Dendritic cell treated with granulocyte-macrophage colony-stimulating factor and Interleukin-4, amounts not matched to agents 40 ng/mL and 50 ng/mL, for 4 days (primary cell): ENCODE measurements at regions not wholly inside any gene's neighbourhood (a gene's known extent, or its start where the extent isn't known, plus 50 kb on each side); places are given as distances from the start of the nearest gene placed in this dataset.

Source experiments
- H3K27ac Mint-ChIP-seq: one replicate; pipeline ENCODE4 v1.8.0; 2022; ENCODE audit warnings: mild to moderate bottlenecking, mixed read lengths
- H3K27me3 Mint-ChIP-seq: one replicate; pipeline ENCODE4 v1.8.0; 2022; ENCODE audit warnings: mild to moderate bottlenecking, mixed read lengths
- H3K36me3 Mint-ChIP-seq: one replicate; pipeline ENCODE4 v1.8.0; 2022; ENCODE audit warnings: low read depth, mixed read lengths
- H3K4me1 Mint-ChIP-seq: one replicate; pipeline ENCODE4 v1.8.0; 2022; ENCODE audit warnings: low read depth, mixed read lengths
- H3K4me3 Mint-ChIP-seq: one replicate; pipeline ENCODE4 v1.8.0; 2022; ENCODE audit warnings: mild to moderate bottlenecking, moderate library complexity, mixed read lengths
- H3K9me3 Mint-ChIP-seq: one replicate; pipeline ENCODE4 v1.8.0; 2022; ENCODE audit warnings: mixed read lengths
- intact Hi-C: fragments of 100-400 bp; cut with micrococcal nuclease; formaldehyde crosslinking; loops from one replicate; pipeline ENCODE4 v1.15.0; 2022

DNA sequence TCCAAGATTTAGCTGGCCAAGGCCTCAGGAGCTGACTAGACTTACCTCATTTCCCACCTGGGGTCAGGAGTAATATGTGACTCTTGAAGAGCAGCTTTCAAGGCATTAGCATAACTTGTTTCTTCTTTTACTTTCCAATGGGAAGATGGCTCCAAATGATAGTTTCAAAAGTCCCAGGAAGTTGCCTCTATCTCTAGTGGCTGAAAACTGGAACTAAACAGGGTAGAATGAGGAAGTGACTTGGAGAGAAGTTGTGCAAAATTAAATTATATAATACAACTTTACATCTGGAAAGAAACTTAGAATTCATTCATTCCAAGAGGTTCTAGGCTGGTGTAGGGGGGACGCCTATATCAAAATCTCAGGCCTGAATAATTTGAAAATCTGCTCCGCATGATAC, 250.1 kb upstream of the FMN2 start:
- H3K9me3 Mint-ChIP-seq, result peaks cover 9% of the 10 kb centered on the region
- H3K4me1 Mint-ChIP-seq, result peaks cover 25% of the 10 kb centered on the region
- no peaks in the 10 kb centered on the region for H3K27me3 Mint-ChIP-seq
- no peak overlapping the region for H3K4me3 Mint-ChIP-seq
- H3K36me3 Mint-ChIP-seq, result no peaks in the 10 kb centered on the region
- intact Hi-C loops, result no loop called here
- H3K27ac Mint-ChIP-seq, result no peak overlapping the region

DNA sequence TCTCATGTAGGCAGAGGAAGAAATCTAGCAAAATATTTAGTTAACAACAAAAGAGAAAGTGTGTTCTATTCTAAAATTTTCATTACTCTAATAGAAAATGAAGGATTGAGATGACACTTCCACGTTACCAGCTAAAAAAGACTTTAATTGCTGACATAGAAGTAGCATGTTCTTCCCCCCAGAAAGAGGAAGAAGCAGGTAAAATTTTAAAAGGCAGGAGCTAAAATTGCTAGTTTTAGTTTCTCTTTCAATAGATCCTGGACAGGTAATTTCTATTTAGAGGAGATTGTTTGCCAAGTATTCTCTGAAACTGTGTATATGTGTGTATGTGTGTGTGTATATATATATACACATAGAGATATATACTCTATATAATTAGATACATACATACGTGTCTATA, 248.1 kb upstream of the FMN2 start:
- H3K9me3 Mint-ChIP-seq, result peaks cover 9% of the 10 kb centered on the region
- H3K4me1 Mint-ChIP-seq, result peaks cover 25% of the 10 kb centered on the region
- no peak overlapping the region for H3K27ac Mint-ChIP-seq
- no peak overlapping the region for H3K4me3 Mint-ChIP-seq
- intact Hi-C loops, result no loop called here
- no peaks in the 10 kb centered on the region for H3K36me3 Mint-ChIP-seq
- H3K27me3 Mint-ChIP-seq, result no peaks in the 10 kb centered on the region

DNA sequence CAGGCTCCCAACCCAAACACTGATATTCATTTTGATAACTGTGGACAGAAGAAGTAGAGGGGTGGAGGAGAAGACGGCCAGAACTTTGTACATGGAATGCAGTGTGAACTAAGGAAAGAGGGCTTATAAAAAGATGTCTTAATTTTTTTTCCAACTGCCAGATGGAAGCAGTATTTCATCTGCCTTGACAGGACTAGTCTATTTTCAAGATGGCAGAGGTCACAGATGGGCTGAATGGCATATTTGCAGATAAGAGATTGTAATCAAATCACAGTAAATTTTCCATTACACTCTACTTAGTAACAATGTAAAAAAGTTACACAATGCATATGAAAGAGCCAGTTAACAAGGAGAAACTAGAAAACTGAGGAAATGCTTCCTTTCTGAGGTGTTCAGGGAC, 246.8 kb upstream of the FMN2 start:
- H3K36me3 Mint-ChIP-seq, result no peaks in the 10 kb centered on the region
- intact Hi-C loops, result no loop called here
- no peak overlapping the region for H3K27ac Mint-ChIP-seq
- H3K9me3 Mint-ChIP-seq, result peaks cover 9% of the 10 kb centered on the region
- H3K4me3 Mint-ChIP-seq, result no peak overlapping the region
- peaks cover 25% of the 10 kb centered on the region for H3K4me1 Mint-ChIP-seq
- H3K27me3 Mint-ChIP-seq, result no peaks in the 10 kb centered on the region

DNA sequence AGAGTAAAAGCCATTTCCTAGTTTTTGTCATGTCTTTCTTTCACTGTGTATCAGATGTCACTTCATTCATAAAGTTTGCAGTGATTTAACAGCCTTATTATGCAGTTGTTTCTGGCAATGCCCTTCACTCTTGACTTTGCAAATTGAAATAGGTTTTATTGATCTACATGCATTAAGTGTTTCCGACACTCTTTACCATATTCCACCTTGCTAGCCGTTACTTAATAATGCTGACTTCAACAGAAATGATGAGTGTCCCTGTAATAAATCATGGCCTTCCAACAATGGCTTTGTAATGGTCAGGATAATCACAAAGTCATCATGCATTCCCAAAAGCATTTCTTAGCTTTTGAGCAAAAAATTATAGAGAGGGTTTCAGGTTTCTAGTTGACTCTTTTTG, 236.8 kb upstream of the FMN2 start:
- intact Hi-C loops, result no loop called here
- Mint-ChIP-seq H3K4me1 (peaks cover 5% of the 10 kb centered on the region), H3K4me3 (no peak overlapping the region), H3K27me3 (no peaks in the 10 kb centered on the region), H3K27ac (no peak overlapping the region), H3K9me3 (peaks cover 25% of the 10 kb centered on the region), H3K36me3 (peaks cover 11% of the 10 kb centered on the region)

DNA sequence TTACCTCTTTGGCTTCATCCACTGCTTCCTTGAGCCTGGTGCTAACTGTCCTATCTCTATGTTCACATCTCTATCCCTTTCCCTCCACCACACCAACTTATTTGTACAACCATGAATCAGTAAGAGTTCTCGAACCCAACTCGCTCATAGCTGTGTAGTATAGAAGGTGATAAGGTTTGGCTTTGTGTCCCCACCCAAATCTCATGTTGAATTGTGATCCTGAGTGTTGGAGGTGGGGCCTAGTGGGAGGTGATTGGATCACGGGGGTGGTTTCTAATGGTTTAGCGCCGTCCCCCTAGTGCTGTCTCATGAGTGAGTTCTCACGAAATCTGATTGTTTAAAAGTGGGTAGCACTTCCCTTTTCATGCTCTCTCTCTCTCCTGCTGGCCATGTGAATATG, 235.6 kb upstream of the FMN2 start:
- intact Hi-C loops, result no loop called here
- Mint-ChIP-seq H3K4me1 (peaks cover 8% of the 10 kb centered on the region), H3K27me3 (no peaks in the 10 kb centered on the region), H3K36me3 (peaks cover 11% of the 10 kb centered on the region), H3K4me3 (no peak overlapping the region), H3K27ac (no peak overlapping the region), H3K9me3 (peaks cover 18% of the 10 kb centered on the region)

DNA sequence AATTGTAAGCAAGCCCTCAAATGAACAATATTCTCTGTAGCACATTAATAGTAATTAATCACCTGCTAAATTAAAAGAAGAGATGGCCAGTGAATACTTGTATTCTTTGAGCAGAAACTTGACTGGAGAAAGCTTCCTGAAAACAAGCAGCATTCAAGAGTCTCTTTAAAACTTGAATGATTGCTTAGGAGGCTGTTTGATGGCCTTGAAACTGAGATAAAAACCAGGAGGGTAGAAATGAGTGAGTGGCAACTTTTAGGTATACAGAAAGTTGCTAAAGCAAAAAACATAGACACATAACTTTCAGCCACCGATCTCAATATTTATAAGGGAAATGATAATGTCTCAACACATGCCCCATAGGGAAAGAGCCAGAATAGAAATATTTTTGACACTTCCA, 234.8 kb upstream of the FMN2 start:
- Mint-ChIP-seq H3K27me3 (no peaks in the 10 kb centered on the region), H3K36me3 (peaks cover 11% of the 10 kb centered on the region), H3K27ac (no peak overlapping the region), H3K4me1 (peaks cover 13% of the 10 kb centered on the region), H3K9me3 (peaks cover 18% of the 10 kb centered on the region), H3K4me3 (no peak overlapping the region)
- intact Hi-C loops, result no loop called here

DNA sequence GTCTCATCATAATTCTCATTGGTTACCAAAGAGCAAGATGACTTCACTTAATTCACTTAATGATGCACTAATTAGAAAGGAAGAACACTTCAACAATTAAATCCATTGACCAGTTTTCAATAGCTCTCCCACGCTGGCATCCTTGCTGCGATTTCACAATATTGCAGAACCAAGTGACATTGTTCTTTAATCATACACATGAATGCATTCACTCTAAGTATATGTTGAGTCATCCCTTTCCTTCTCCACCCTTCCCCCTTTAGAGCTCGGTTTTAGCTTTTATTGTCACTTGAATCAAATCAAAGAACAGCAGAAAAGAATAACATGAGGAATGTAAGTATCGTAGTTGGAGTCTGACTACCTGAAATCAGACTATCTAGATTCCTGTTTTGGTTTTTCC, 233.6 kb upstream of the FMN2 start:
- no peaks in the 10 kb centered on the region for H3K27me3 Mint-ChIP-seq
- H3K4me3 Mint-ChIP-seq, result no peak overlapping the region
- peaks cover 14% of the 10 kb centered on the region for H3K4me1 Mint-ChIP-seq
- no peak overlapping the region for H3K27ac Mint-ChIP-seq
- peaks cover 18% of the 10 kb centered on the region for H3K9me3 Mint-ChIP-seq
- peaks cover 11% of the 10 kb centered on the region for H3K36me3 Mint-ChIP-seq
- intact Hi-C loops, result no loop called here

DNA sequence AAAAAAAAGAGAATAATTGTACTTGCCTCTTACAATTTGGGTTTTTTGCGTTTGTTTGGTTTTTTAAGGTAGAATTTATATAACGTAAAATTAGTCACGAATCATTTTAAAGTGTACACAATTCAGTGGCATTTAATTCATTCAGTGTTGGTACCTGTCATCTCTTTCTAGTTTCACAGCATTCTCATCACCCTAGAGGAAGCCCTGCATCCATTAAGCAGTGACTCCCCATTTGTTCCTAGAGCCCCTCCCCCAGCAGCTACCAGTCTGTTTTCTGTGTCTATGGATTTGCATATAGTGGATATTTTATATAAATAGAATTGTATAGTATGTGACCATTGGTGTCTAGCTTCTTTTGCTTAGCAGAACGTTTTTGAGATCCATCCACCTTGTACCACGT, 233.2 kb upstream of the FMN2 start:
- peaks cover 18% of the 10 kb centered on the region for H3K4me1 Mint-ChIP-seq
- intact Hi-C loops, result no loop called here
- no peak overlapping the region for H3K4me3 Mint-ChIP-seq
- H3K27me3 Mint-ChIP-seq, result no peaks in the 10 kb centered on the region
- no peak overlapping the region for H3K27ac Mint-ChIP-seq
- peaks cover 11% of the 10 kb centered on the region for H3K36me3 Mint-ChIP-seq
- H3K9me3 Mint-ChIP-seq, result peaks cover 18% of the 10 kb centered on the region

DNA sequence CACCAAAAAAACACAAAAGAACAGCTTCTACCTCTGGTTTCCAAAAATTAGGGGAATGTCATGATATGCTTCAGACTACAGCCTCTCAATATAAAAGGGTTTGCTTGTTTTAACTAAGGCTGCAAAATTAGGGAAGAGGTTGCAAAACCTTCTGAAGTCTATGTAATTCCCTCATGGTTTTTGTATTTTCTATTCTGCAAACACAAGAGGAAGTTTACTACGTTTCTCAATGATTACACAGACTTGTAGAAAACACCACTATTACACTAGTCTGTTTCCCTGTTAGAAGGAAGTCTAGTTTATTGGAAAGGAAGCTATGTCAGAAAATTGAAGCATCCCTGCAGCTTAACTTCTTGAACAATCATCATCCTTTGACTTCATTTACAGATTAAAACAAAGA, 229.7 kb upstream of the FMN2 start:
- intact Hi-C loops, result no loop called here
- Mint-ChIP-seq H3K4me1 (peaks cover 19% of the 10 kb centered on the region), H3K27me3 (no peaks in the 10 kb centered on the region), H3K9me3 (peaks cover 3% of the 10 kb centered on the region), H3K27ac (no peak overlapping the region), H3K36me3 (no peaks in the 10 kb centered on the region), H3K4me3 (no peak overlapping the region)

DNA sequence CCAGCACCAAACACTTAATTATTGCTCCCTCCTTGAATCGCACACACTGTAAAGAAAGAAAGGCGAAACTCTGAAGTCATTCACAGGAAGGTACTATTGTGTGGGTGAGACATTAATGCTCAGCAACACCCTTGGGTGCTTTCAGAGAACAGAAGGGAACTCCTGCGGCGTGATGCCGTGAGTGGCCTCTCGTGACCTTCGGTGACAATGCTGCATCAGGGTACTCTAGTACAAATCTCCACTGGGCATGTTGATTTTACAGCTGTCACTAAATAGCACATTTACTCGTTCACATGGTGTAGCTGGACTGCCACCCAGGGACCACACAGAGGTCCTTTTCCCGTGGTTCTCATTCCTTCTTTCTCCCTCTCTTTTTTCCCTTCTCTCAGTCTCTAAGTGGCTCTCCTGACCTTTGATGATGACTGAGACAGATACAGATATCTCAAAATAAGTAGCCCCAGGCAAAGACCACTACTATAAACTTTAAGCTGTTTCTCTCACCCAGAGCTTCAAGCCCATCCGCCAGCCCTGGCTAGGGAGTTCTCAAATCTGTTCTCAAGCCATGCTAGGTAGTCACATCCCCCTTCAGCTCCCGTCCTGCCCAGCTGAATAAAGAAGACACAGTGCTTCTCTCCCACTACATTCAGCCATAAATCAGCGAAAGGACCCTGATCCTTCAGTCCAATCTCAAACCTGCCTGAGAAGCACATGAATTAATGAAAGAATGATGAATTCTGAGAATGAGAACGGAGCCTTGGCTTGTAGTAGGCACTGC, 223.4 kb upstream of the FMN2 start:
- no peak overlapping the region for H3K27ac Mint-ChIP-seq
- H3K27me3 Mint-ChIP-seq, result no peaks in the 10 kb centered on the region
- H3K4me3 Mint-ChIP-seq, result no peak overlapping the region
- H3K4me1 Mint-ChIP-seq, result peaks cover 3% of the 10 kb centered on the region
- no peaks in the 10 kb centered on the region for H3K9me3 Mint-ChIP-seq
- intact Hi-C loops, result no loop called here
- no peaks in the 10 kb centered on the region for H3K36me3 Mint-ChIP-seq

DNA sequence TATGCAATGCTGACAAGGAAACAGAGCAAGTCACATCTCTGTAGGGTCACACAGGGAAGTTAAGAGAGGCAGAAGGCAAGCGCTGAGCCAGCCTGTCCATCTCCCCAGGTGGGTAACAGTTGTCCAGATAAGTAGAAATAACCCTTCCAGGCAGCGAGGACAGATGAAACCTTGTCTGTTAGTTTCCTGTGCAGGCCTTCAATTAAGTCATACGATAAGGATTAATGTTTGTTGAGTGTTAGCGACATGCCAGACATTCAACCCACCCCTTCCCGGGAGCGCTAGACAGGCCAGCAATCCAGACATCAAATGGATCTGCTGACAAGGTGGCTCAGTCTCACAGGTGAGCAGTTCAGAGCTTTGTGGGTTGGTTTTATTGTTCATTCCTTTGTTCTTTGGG, 221.5 kb upstream of the FMN2 start:
- intact Hi-C loops, result no loop called here
- Mint-ChIP-seq H3K36me3 (no peaks in the 10 kb centered on the region), H3K4me1 (no peaks in the 10 kb centered on the region), H3K27me3 (no peaks in the 10 kb centered on the region), H3K27ac (no peak overlapping the region), H3K4me3 (no peak overlapping the region), H3K9me3 (no peaks in the 10 kb centered on the region)

DNA sequence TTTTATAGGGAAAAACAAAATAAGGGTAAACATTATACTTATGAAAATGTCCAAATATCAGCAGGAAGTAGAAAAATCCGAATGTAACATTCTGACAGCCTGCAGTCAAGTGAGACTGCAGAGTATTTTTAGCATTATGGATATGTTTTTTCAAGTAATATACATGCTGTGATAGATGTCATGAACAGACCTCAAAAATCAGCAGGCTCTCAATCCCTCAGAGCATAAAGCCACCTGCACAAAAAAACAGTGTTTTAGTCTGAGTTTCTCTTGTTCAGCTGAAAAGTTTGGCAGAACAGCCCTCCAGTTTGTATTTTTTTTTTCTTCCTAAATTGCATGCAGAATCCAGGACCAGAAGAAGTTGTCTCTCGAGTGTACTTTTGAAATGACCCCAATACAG, 219.1 kb upstream of the FMN2 start:
- Mint-ChIP-seq H3K27me3 (no peaks in the 10 kb centered on the region), H3K4me3 (no peak overlapping the region), H3K9me3 (no peaks in the 10 kb centered on the region), H3K27ac (no peak overlapping the region), H3K36me3 (no peaks in the 10 kb centered on the region), H3K4me1 (no peaks in the 10 kb centered on the region)
- intact Hi-C loops, result no loop called here

DNA sequence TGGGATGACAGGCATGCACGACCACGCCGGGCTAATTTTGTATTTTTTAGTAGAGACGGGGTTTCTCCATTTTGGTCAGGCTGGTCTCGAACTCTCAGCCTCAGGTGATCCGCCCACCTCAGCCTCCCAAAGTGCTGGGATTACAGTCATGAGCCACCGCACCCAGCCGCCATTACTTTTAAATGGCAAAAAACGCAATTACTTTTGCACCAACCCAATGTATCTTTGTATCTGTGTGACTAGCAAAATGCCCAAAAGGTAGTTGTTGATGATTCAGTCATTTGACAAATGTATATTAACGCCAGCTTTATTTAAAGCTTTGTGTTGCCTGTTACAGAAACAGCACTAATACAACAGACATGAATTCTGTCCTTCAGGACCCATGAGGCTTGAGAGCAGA, 216.9 kb upstream of the FMN2 start:
- Mint-ChIP-seq H3K9me3 (no peaks in the 10 kb centered on the region), H3K36me3 (no peaks in the 10 kb centered on the region), H3K4me1 (no peaks in the 10 kb centered on the region), H3K4me3 (no peak overlapping the region), H3K27me3 (no peaks in the 10 kb centered on the region), H3K27ac (no peak overlapping the region)
- intact Hi-C loops, result no loop called here

DNA sequence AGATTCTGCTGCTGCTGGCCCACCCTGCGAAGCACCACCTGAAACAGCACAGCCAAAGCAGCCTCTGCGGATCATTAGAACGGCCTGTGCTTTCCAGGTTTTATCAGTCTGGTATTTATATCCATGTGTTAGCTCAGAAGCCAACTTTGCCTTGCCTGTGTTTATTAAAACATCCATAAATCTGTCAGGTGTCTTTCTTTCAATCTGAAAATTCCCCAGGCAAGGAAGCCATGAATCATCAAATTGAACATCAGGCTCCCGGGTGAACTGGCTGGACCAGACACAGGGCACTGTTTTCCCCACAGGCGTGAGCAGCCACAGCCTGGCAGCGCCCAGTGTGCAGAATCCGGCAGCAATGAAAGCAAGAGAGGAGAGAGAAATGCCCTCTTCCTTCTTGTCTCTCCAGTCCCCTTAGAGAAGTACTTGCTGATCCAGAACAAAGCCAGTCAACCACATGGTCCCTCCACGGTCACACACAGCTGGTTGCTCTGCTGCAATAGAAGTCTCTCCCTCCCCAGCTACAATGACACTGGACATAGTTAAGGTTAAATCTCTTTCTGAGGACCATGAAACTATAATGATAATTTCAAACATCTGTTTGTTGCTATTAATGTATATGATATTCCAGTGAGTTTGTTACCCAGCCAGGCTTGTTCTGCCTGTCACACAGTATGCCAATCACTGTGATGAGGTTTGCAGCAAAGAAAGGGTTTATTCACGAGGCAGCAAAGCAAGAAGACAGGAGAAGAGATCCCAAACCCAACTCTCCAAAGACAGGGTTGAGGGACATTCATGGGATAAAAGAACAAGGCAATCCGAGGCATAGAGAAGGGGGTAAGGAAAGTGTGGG, 212.1 kb upstream of the FMN2 start:
- intact Hi-C loops, result no loop called here

More for the DNA sequence above, 212.1 kb upstream of the FMN2 start:
- Mint-ChIP-seq H3K27me3 (no peaks in the 10 kb centered on the region), H3K36me3 (no peaks in the 10 kb centered on the region), H3K4me1 (no peaks in the 10 kb centered on the region), H3K9me3 (no peaks in the 10 kb centered on the region), H3K27ac (no peak overlapping the region), H3K4me3 (no peak overlapping the region)
